GM18519 (cell line): ENCODE measurements at regions not wholly inside any gene's neighbourhood (a gene's known extent, or its start where the extent isn't known, plus 50 kb on each side); places are given as distances from the start of the nearest gene placed in this dataset.

Experiments
- ATAC-seq: cut with Tn5 transposase; IDR thresholded peaks from one replicate; pipeline ENCODE4 v1.9.1; 2021; ENCODE audit warnings: mild to moderate bottlenecking, moderate library complexity; ENCODE audit not compliant: unreplicated experiment, low FRiP score

GRCh38 chr14:80446356-80446755 is 235.1 kb upstream of the DIO2 start:
- ATAC-seq: no peak

- no peak for ATAC-seq
Observed at GRCh38 chr14:80445605-80446004, 234.3 kb upstream of the DIO2 start.

GRCh38 chr14:80434574-80435321 is 223.4 kb upstream of the DIO2 start:
- no peak for ATAC-seq

DNA sequence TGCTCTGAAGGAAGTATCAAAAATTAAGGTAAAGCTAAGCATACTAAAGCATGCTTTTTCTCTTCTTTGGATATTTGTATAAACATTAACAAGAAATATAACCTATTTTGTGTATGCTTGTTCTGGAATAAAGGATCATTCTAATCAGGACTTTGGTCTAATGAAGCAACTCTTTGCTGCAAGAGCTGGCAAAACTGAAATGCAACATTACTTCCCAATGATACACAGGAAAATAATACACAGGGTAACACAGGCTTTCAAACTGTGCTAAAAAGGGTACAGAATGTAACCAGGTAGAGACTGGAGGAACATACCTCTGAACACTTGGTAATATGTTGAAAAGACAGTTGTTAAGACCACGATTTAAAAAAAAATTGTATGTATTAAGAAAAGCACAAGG is 222.5 kb upstream of the DIO2 start:
- ATAC-seq: no peak

DNA sequence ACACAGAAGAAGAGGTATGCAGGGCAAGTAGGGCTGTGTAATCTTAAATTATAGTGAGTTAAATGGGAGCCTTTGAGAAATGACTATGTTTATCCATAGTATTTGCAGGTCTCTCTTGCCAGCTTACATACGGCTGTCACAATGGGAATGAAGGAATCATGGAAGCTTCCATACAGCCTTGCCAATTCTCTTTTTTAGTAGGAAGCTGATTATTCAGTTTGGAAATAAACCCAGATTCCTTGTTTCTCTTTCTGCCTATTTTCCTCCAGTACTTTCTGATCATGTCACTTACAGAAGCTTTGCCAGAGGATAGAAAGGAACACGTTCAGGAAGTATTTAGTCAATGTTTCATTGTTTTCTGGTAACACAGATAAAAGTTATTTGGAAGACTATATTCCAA is 217.4 kb upstream of the DIO2 start:
- no peak for ATAC-seq

DNA sequence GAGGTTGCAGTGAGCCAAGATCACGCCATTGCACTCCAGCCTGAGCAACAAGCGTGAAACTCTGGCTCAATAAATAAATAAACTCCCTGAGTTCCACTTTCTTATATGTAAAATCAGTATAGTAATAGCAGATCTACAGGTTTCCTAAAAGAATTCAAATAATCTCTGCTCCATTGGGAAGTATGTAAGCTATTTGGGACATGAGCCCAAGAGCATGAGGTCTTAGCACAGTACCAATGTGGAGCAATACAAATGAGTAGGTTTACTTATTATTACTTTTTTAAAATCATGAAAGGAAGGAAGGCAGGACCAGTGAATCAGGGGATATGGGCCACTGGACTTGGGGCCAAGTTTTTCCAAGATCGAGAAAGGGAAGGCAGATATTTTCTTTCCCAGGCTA is 216.9 kb upstream of the DIO2 start:
- ATAC-seq: no peak

- no peak for ATAC-seq
Observed at GRCh38 chr14:80427101-80427500, 215.8 kb upstream of the DIO2 start.

- no peak for ATAC-seq
Observed at GRCh38 chr14:80426683-80427082, 215.4 kb upstream of the DIO2 start.

- ATAC-seq: no peak
Observed at GRCh38 chr14:80425686-80426085, 214.4 kb upstream of the DIO2 start.

DNA sequence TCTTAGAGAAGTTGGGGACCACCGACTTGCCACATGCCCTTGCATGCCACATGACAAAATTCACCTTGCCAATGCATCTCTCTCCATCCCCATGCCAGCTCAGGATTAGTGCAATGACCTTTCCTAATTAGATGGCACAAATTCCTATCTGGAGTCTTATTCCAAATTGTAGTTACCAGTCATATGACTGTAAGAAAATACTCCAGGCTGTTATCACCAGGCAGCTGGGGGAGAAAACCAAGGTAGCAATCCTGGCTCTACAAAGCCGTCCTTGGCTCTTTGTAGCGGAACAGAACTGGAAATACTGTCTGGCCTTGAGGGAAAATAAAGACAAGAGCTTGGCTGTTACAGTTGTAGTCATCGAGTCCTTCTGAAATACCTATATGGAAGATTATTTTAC is 208.5 kb upstream of the DIO2 start:
- ATAC-seq: no peak

- no peak for ATAC-seq
Observed at GRCh38 chr14:80419345-80419744, 208.0 kb upstream of the DIO2 start.

DNA sequence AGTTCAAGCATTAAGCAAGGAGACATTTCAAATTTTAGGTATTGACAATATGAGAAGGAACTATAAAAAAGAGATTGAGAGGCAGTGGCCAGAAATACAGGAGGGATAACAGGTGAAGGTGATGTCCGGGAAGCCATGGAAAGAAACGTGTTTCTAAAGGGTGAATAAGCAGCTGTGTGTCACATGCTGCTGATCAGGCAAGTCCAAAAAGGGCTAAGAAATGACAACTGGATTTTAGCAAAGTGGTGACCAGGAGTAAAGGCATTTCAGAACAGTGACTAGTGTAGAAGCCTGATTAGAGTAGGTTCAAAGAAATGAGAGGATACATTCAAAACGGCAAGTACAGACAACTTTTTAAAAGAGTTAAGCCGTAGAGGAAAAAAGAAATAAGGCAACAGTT is 204.3 kb upstream of the DIO2 start:
- ATAC-seq: no peak

- ATAC-seq: no peak
Observed at GRCh38 chr14:80414080-80414479, 202.8 kb upstream of the DIO2 start.

DNA sequence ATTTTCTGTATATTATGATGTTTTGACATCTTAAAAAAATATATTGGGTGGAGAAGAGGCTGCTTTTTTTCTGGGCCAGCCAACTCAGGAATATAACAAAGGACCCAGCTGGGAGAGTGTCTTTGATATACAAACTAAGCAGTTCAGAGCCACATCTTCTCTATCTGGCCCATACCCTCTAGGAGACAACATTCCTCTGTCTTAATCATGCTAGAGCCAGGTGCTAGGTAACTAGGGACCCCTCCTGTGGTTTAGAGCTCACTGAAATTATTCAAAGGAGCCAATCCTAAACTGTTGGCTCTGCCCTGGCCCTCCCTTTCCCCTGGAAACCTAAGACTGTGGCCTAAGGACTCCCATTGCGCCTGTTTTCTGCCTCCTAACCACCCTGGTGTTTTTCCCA is 193.1 kb upstream of the DIO2 start:
- ATAC-seq: no peak

GRCh38 chr14:80403036-80403435 is 191.7 kb upstream of the DIO2 start:
- no peak for ATAC-seq

- ATAC-seq: no peak
Observed at GRCh38 chr14:80395031-80395430, 183.7 kb upstream of the DIO2 start.

DNA sequence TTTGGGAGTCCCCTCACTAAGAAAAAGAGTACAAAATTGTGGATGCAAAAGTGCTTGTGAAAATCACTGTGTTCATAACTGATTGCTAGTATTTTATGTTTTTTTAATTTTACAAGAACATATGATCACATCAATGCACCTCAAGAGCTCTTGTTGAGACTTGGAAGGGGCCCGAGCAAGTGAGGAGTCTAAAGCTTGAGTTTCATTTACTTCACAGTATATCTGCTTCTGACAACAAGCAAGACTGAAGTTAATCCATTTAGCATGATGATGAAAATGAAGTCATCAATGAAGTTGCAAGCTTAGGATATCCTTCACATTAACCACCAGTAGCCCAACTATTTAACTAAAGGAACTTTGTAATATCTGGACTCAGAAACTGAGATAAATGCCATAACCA is 182.5 kb upstream of the DIO2 start:
- no peak for ATAC-seq

GRCh38 chr14:80390906-80391305 is 179.6 kb upstream of the DIO2 start:
- ATAC-seq: no peak

GRCh38 chr14:80388980-80389711 is 177.8 kb upstream of the DIO2 start:
- no peak for ATAC-seq

DNA sequence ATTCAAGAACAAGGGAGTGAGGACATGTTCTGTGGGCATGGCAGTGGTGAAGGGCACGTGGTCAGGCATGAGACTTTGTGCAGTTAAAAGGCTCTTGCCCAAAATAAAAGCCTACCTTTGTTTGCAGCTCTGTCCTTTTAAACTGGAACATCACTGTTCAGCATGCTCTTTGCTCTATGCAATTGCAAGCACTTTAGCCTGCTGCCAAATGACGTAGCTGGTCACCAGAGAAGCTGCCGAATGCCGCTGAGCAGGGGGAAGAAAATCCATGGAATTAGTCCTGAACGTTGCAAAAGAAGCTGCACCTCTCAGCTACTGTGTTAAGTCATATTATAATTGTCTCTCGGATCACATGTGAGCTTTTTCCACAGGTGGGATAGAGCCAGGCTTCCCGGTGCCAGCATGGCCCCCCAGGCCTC is 176.3 kb upstream of the DIO2 start:
- no peak for ATAC-seq

GRCh38 chr14:80385336-80385735 is 174.0 kb upstream of the DIO2 start:
- no peak for ATAC-seq

DNA sequence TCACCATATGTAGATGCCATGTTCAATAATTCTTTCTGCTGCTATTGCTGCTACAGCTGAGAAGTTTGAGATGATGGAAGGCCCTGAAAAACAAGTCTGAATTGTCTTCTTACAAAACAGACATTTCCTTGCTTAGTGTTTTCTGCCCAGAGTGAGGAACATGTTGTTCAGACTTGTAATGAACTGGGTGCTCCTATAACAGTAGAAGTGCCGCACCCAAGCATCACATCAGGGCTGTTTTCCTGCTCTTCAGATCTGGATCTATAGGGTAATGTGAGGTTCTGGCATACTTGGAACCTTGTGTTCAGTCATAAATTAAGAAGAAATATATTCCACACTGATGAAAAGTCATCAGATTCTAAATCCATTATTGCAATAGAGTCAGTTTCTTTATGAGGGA is 171.9 kb upstream of the DIO2 start:
- ATAC-seq: no peak
